ENCODE measurements at regions not wholly inside any gene's neighbourhood (a gene's known extent, or its start where the extent isn't known, plus 50 kb on each side); places are given as distances from the start of the nearest gene placed in this dataset.

GRCh38 chr9:18159254-18159653 lies 314.7 kb upstream of the ADAMTSL1 start:
- no peak for DNase-seq

- no peak for DNase-seq
Measured at GRCh38 chr9:18163146-18163545, 310.8 kb upstream of the ADAMTSL1 start.

GRCh38 chr9:18167733-18168132 lies 306.2 kb upstream of the ADAMTSL1 start:
- no peak for DNase-seq

GRCh38 chr9:18173923-18174322 lies 300.0 kb upstream of the ADAMTSL1 start:
- no peak for DNase-seq

GRCh38 chr9:18182636-18183035 lies 291.3 kb upstream of the ADAMTSL1 start:
- DNase-seq = no peak

GRCh38 chr9:18183974-18184373 lies 290.0 kb upstream of the ADAMTSL1 start:
- no peak for DNase-seq

GRCh38 chr9:18184401-18184800 lies 289.6 kb upstream of the ADAMTSL1 start:
- no peak for DNase-seq

- DNase-seq = no peak
Measured at GRCh38 chr9:18185196-18185595, 288.8 kb upstream of the ADAMTSL1 start.

- DNase-seq = no peak
Measured at GRCh38 chr9:18188971-18189370, 285.0 kb upstream of the ADAMTSL1 start.

- DNase-seq = no peak
Measured at GRCh38 chr9:18189871-18190670, 283.9 kb upstream of the ADAMTSL1 start.

GRCh38 chr9:18190671-18191374 lies 283.1 kb upstream of the ADAMTSL1 start:
- no peak for DNase-seq

GRCh38 chr9:18194316-18194715 lies 279.6 kb upstream of the ADAMTSL1 start:
- DNase-seq = no peak

- DNase-seq = no peak
Measured at GRCh38 chr9:18195223-18195622, 278.7 kb upstream of the ADAMTSL1 start.

GRCh38 chr9:18202924-18203323 lies 271.0 kb upstream of the ADAMTSL1 start:
- DNase-seq = no peak

GRCh38 chr9:18207735-18208134 lies 266.2 kb upstream of the ADAMTSL1 start:
- no peak for DNase-seq

- DNase-seq = no peak
Measured at GRCh38 chr9:18208166-18209059, 265.5 kb upstream of the ADAMTSL1 start.

- no peak for DNase-seq
Measured at GRCh38 chr9:18215626-18216025, 258.3 kb upstream of the ADAMTSL1 start.

- DNase-seq = no peak
Measured at GRCh38 chr9:18216376-18216775, 257.6 kb upstream of the ADAMTSL1 start.

- no peak for DNase-seq
Measured at GRCh38 chr9:18228101-18228500, 245.9 kb upstream of the ADAMTSL1 start.

GRCh38 chr9:18229992-18230676 lies 243.8 kb upstream of the ADAMTSL1 start:
- DNase-seq = no peak

GRCh38 chr9:18233311-18233710 lies 240.6 kb upstream of the ADAMTSL1 start:
- DNase-seq = no peak

- DNase-seq = no peak
Measured at GRCh38 chr9:18233776-18234445, 240.0 kb upstream of the ADAMTSL1 start.
